ENCODE measurements at regions not wholly inside any gene's neighbourhood (a gene's known extent, or its start where the extent isn't known, plus 50 kb on each side); places are given as distances from the start of the nearest gene placed in this dataset.
"Not testable (repeated sequence)": the region's sequence is repeated elsewhere in the genome, so short reads cannot be mapped to it uniquely, and the experiment has no call there.

- DNase-seq = no peak
These were observed 229.8 kb upstream of the PODXL start for GRCh38 chr7:131786204-131786603.

DNA sequence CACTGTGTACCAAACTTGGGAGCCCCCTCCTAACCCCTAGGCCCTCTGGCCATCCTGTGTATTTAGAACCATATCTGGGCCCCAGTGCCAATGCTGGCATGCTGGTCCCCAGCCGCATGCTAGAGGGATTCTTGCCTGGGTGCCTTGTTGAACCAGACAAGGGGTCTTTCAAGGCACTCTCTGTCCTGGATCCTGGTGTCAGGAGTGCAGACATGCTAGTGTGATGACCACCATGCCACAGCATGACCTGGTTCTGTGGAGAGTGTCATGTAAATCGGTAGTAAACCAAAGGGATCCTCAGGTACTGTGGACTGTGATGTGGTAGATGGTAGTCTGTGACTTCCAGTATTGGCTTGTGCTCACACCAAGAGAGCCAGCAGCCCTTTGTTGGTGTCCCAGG is 222.2 kb upstream of the PODXL start:
- DNase-seq = no peak

- DNase-seq = no peak
These were observed 218.2 kb upstream of the PODXL start for GRCh38 chr7:131774419-131775220.

- no peak for DNase-seq
These were observed 217.0 kb upstream of the PODXL start for GRCh38 chr7:131773413-131773812.

DNA sequence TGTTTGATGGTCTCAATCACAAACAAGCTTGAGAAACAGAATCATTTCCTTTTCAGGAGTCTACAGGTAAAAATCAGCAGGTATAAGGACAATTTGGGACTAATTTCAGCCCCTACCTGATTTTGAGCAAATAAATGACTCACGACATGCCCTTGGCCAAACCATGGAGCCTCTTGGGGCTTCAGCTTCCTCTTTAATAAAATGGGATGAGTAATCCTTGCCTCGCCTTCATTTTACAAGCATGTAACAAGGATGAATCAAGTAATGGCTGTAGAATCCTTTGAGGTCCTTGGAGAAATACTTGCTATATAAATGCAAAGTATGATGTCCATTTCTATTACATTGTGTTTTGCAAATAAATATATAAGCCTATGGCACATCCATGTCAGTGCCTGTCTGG is 212.8 kb upstream of the PODXL start:
- DNase-seq = no peak

DNA sequence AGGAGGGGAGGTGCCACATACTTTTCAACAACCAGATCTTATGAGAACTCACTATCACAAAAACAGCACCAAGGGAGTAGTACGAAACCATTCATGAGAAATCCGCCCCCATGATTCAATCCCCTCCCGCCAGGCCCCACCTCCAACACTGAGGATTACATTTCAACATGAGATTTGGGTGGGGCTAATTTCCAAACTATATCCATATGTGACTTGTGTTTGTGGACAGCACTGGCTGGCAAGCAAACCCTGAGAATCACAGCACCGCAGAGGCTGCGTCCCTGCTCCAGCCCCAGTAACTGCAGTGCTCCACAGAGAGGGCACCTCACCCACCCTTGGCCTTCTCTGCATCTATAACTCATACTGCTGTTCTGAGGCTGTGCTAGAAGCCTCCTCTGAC is 211.2 kb upstream of the PODXL start:
- no peak for DNase-seq

- DNase-seq = no peak
These were observed 209.1 kb upstream of the PODXL start for GRCh38 chr7:131765575-131765974.

DNA sequence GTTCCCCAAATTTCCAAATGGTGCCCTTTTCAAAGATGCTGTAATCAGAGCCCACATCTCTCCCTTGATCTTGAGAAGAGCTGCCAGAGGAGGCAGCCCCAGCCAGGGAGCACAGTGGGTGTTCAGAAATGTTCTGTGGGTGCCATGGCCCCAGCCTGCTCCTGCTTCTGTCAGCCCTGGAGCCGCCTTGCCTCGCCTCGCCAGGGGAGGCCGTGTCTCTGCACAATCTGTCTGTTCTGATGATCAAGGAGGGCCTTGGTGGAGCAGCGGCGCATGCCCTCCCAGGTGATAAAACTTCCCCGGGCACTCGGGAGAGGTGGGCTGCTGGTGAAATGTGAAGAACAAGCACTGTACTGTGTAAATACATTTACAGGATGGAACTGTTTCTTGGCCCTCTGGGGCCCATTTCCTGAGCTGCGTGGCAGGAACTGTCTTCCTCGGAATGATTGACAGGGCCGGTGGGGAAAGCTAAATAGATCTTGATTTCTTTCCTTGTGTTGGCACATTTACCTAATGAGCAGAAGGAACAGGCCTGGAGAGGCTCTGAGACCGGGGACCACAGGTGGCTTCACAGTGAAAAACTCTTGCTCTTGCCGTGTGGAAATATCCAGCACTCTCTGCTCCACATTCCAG is 207.8 kb upstream of the PODXL start:
- DNase-seq = no peak

DNA sequence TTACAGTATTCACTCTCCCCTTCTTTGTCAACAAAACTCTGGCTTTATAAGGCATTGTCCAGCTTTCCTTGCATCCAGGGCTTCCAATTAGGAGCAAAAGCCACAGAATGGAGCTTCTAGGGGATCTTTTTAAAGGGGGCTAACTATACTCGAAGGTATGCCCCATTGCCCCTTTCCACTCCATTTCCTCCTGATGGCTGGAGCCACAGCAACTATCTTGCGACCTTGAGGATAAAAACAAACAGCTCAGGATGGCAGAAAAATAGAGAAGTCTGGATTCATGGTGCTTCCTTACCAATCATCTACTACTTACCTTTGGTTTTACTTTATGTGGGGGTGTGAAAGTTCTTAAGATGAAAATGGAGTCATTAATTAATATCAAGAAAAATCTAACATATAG is 206.3 kb upstream of the PODXL start:
- no peak for DNase-seq

- not testable (repeated sequence) for DNase-seq
These were observed 199.4 kb upstream of the PODXL start for GRCh38 chr7:131755801-131756200.

GRCh38 chr7:131753620-131754222 is 197.3 kb upstream of the PODXL start:
- peak; percentile 12 for DNase-seq

GRCh38 chr7:131747658-131748232 is 191.3 kb upstream of the PODXL start:
- no peak for DNase-seq

DNA sequence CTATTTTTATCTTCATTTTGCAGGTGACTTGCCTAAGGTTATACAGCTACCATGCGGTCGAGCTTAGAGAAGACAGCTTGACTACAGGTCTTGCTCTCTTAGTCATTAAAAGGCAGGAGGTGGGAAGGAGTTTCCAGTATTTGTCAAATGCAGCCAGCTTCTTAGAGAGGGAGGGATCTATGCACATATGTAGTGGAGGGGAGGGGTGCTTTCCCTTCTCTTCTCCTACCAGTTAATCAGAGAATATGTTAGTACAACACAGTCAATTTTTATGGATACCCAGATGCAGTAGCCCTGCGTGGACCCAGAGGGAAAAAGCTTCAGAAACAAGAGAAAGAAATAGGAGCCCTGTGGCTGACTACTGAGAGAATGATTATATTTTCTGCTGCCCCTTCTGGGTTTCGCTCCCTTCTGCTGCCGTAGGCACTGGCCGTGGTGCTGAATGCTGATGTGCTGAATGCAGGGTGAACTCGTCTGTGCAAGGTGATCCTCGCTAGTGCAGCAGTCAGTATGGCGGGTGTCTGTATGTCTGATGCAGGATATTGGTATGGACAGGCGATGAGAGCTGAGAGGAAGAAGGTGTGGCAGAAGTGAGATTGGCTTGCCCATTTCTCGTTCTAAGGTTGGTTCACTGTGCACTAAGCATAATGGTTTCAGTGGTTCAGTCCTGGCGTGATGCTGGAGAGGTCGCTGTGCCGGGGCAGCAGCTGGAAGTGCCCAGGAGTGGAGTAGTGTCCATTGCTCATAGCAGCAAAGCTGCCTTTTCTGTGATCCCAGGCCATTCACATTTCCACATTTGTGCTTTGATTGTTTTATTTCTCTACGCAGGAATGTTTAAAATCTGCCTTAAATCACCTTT is 189.2 kb upstream of the PODXL start:
- DNase-seq = peak; percentile 53

- DNase-seq = no peak
These were observed 185.0 kb upstream of the PODXL start for GRCh38 chr7:131741446-131741845.

DNA sequence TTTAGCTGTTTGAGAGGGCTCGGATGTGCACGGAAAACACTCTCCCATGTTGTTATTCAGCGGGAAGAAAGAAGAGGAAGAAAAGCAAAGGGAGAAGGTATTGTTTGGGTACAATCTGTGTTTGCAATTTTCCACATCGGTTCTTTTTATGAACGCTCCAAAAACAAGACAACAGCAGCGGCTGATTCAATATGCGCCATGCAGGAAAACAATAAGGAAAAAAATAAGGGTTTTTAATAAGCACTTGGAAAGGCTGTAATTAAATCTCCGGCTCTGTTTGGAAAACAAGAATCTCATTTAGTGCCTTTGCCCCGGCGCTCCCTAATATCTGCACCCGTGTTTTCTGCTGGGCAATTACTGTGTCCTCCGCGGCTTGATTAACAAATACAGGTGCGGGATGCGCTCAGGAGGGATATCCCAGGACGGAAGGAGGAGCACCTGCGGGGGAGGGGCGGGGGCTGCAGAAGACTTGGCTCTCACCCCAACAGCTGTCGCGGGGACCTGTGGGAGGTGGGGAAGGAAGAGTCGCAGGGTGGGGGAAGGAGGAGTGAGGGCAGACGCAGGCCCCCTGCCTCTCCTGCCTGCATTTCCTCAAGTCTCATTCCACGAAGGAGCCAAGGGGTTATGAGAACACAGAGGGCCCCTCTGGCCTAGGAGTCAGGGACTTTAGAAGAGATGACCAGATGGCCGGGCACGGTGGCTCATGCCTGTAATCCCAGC is 181.5 kb upstream of the PODXL start:
- DNase-seq = no peak

GRCh38 chr7:131735101-131735500 is 178.7 kb upstream of the PODXL start:
- no peak for DNase-seq

DNA sequence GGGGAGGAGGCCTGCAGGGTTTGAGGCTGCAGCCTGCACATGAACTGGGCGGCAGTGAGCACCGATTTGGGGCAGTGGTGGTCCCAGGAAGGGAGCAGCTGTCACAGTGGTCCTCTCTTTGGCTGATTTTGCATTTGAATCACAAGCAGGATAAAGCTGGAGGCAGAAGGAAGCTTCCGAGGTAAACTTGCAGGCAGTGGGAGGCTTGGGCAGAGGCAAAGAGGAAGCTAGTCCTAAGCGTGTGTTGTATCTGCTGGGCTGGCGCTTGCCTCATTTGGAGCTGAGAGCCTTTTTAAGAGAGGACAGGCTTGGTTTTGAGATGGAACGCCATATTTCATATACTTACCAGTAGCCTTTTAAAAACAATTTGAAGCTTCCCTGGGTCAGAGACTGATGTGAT is 177.2 kb upstream of the PODXL start:
- no peak for DNase-seq

DNA sequence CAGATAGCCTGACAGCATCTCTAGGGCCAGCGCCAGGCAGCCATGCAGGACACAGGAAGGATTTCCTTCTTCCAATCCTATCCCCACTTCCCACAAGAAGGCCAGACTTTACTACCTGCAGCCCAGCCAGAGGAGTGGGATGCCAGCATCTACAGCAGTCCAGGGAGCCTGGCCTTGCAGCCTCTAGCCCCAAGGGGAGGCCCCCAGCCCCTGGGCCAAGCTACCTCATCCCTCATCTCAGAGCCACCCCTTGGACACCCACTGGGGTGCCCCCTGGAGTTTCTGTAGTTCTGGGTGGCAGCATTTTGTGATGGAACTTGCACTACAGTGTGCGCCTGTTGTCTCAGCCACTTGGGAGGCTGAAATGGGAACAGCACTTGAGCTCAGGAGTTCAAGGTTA is 170.8 kb upstream of the PODXL start:
- no peak for DNase-seq

DNA sequence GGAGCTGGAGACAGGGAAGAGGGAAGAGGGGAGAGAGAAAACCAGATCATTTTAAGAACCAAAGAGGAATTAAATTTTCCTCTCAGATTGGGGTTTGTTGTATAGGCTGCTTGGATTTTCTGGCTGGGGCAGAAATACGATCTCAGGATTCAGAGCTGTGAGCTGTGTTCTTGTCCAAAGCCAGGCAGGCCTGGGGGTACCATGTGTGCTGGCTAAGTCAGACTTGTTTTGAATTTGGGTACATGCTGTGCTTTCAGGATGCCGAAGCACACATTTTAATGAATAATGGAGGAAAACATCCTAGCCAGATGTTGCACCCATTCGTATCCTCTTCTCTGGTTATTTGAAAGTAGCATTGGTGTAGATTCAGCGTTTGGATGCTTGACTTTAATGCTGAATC is 170.3 kb upstream of the PODXL start:
- no peak for DNase-seq

DNA sequence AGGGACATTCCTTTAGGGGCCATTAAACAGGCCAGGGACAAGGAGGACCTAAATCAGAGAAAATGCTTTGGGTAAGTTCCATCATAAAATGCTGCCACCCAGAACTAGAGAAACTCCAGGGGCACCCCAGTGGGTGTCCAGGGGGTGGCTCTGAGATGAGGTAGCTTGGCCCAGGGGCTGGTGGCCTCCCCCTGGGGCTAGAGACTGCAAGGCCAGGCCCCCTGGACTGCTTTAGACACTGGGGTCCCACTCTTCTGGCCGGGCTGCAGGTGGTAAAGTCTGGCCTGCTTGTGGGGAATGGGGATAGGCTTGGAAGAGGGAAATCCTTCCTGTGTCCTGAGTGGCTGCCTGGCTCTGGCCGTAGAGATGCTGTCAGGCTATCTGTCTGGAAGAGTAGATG is 169.6 kb upstream of the PODXL start:
- no peak for DNase-seq

DNA sequence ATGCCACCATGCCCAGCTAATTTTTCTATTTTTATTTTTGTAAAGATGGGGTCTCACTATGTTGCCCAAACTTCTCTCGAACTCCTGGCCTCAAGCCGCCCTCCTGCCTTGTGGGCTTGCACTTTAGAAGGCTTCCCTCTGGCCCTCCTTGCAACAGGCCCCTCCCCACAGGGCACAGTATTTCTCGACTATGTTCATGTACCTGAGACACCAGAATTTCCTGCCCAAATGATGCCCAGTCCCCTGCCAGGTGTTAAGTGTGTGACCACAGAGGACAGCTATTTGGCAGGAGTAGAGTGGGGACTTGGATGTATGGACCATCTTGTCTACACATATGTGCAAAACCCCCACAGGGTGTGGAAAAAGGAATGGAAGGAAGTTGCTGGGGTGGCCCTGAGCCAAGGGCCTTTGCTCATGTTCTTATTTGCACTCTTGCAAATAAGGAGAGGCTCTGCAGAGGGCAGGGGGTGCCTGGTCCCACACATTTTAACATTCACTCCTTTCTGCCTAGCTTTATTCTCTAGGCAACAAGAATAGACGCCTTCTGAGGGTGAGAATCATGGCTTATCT is 168.4 kb upstream of the PODXL start:
- no peak for DNase-seq

- DNase-seq = no peak
These were observed 167.5 kb upstream of the PODXL start for GRCh38 chr7:131723926-131724325.
